ENCODE measurements at regions not wholly inside any gene's neighbourhood (a gene's known extent, or its start where the extent isn't known, plus 50 kb on each side); places are given as distances from the start of the nearest gene placed in this dataset.

DNA sequence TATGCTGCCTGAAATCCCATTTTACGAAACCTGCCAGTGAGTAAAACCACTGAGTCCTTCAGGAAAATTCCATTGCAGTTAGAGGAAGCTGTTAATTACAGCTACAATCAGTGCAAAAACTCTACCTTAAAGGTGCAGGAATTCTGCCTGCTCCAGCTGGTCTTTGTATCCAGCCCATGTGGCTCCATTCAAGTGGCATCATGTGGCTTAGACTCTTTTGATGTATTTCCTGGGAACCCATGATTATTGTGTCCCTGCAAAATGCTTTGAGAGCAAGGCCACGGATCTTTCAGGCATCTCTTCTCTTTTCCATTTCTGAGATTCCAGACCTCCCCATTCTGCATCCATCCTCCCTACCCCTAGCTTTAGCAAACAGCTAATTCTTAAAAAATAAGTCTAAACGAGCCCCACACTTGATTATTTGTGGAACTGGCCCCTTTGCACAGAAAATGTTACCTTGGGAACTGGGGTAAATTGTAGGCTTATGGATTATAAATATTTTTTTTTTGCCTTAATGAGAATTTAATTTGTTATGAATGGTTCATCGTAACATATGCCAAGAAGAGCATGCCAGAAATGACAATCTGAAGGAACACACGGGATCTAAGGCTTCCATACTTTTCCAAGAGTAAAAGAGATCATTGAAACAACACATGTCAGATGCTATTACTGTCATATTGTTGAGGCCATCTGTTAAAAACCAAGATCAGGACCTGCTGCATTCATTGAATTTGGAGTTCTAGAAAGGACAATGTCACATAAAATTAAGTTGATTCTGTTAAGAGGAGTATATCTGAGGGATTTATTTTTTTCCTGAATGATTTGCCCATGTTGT, 144.6 kb downstream of the TPH2 start:
- Histone ChIP-seq H3K36me3 (ENCODE audit: control insufficient read depth, insufficient read depth, low read length) (no peaks in the 10 kb centered on the region), H3K4me3 (ENCODE audit: low read depth, low read length) (no peak overlapping the region), H3K27me3 (ENCODE audit: control insufficient read depth, insufficient read depth, low read length) (no peaks in the 10 kb centered on the region)

DNA sequence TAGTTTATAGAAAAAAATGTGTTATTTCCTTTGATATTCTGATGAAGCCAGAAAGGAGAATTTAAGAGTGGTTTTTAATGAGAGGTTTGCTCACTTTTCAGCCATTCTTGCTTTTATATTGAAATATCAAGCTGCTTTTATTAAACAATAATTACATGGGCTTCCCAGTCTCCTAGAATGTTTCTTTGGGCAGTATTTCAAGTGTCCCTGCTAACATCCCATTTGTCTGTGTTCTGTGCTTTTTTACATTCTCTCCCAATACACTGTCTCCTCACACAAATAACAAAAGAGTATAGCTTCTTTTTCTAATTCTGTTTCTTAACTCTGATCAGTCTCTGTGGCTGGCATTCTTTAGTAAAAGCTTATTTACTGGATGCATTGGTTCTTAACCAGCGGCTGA, 145.4 kb downstream of the TPH2 start:
- no peak overlapping the region for H3K4me3 ChIP-seq (ENCODE audit: low read depth, low read length)
- no peaks in the 10 kb centered on the region for H3K4me1 ChIP-seq (ENCODE audit: control insufficient read depth, insufficient read depth, low read length)
- no peak overlapping the region for H3K9ac ChIP-seq (ENCODE audit: low read depth, low read length)
- H3K27me3 ChIP-seq (ENCODE audit: control insufficient read depth, insufficient read depth, low read length), result no peaks in the 10 kb centered on the region
- H3K36me3 ChIP-seq (ENCODE audit: control insufficient read depth, insufficient read depth, low read length), result no peaks in the 10 kb centered on the region
- H3K9me3 ChIP-seq (ENCODE audit: control insufficient read depth, insufficient read depth, low read length), result no peaks in the 10 kb centered on the region

More for the DNA sequence above, 144.6 kb downstream of the TPH2 start:
- Histone ChIP-seq H3K9ac (ENCODE audit: low read depth, low read length) (no peak overlapping the region), H3K4me1 (ENCODE audit: control insufficient read depth, insufficient read depth, low read length) (no peaks in the 10 kb centered on the region), H3K9me3 (ENCODE audit: control insufficient read depth, insufficient read depth, low read length) (no peaks in the 10 kb centered on the region)

DNA sequence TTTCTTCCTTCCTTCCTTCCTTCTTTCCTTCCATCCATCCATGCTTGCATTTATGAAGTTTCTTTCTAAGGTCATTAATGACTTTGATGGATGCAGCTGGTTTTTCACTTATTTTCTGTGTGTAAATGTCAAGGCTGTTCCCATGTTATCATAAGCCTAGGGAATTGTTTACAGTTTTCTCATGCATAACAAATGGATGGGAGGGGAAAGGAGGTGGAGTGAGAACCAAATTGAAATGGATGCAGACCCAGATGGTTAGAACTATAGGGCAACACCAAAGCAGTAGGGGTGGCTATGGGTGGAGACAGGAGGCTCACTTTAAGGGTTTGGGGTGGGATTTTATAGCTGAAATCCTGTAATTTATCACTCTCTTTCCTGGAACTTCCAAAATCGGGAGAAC, 146.2 kb downstream of the TPH2 start:
- Histone ChIP-seq H3K9ac (ENCODE audit: low read depth, low read length) (no peak overlapping the region), H3K4me1 (ENCODE audit: control insufficient read depth, insufficient read depth, low read length) (no peaks in the 10 kb centered on the region), H3K36me3 (ENCODE audit: control insufficient read depth, insufficient read depth, low read length) (no peaks in the 10 kb centered on the region), H3K4me3 (ENCODE audit: low read depth, low read length) (no peak overlapping the region), H3K27me3 (ENCODE audit: control insufficient read depth, insufficient read depth, low read length) (no peaks in the 10 kb centered on the region), H3K9me3 (ENCODE audit: control insufficient read depth, insufficient read depth, low read length) (no peaks in the 10 kb centered on the region)

DNA sequence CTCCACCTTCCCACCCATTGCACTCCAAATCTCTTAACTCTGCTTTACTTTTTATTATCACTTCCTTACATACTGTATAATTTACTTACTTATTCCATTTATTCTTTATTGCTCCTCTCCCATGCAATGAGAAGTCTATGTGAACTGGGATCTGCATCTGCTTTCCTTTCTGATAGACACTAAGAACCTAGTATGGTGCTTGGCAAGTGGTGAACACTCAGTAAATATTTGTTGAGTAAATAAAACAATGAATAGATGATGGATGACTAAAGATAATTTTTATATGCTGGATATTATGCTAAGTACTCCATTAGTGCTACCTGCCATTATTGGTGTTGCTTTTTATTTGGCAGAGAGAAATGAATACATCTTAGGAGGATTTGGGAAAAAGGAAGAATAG, 151.0 kb downstream of the TPH2 start:
- no peaks in the 10 kb centered on the region for H3K27me3 ChIP-seq (ENCODE audit: control insufficient read depth, insufficient read depth, low read length)
- no peak overlapping the region for H3K9ac ChIP-seq (ENCODE audit: low read depth, low read length)
- H3K4me1 ChIP-seq (ENCODE audit: control insufficient read depth, insufficient read depth, low read length), result no peaks in the 10 kb centered on the region
- no peaks in the 10 kb centered on the region for H3K36me3 ChIP-seq (ENCODE audit: control insufficient read depth, insufficient read depth, low read length)
- H3K9me3 ChIP-seq (ENCODE audit: control insufficient read depth, insufficient read depth, low read length), result no peaks in the 10 kb centered on the region
- no peak overlapping the region for H3K4me3 ChIP-seq (ENCODE audit: low read depth, low read length)

DNA sequence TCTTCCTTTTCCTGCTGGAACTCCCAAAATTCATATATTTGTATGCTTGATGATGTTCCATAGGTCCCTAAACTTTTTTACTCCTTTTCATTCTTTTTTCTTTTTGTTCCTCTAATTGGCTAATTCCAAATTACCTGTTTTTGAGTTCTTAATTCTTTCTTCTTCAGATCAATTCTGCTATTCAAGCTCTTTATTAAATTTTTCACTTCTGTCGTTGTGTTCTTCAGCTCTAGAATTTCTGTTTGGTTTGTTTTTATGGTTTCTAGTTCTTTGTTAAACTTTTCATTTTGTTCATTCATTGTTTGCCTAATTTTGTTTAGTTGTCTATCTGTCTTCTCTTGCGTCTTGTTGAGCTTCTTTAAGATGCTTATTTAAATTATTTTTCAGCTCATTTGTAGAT, 154.8 kb downstream of the TPH2 start:
- Histone ChIP-seq H3K27me3 (ENCODE audit: control insufficient read depth, insufficient read depth, low read length) (no peaks in the 10 kb centered on the region), H3K4me1 (ENCODE audit: control insufficient read depth, insufficient read depth, low read length) (no peaks in the 10 kb centered on the region), H3K9me3 (ENCODE audit: control insufficient read depth, insufficient read depth, low read length) (no peaks in the 10 kb centered on the region), H3K4me3 (ENCODE audit: low read depth, low read length) (no peak overlapping the region), H3K36me3 (ENCODE audit: control insufficient read depth, insufficient read depth, low read length) (no peaks in the 10 kb centered on the region), H3K9ac (ENCODE audit: low read depth, low read length) (no peak overlapping the region)

DNA sequence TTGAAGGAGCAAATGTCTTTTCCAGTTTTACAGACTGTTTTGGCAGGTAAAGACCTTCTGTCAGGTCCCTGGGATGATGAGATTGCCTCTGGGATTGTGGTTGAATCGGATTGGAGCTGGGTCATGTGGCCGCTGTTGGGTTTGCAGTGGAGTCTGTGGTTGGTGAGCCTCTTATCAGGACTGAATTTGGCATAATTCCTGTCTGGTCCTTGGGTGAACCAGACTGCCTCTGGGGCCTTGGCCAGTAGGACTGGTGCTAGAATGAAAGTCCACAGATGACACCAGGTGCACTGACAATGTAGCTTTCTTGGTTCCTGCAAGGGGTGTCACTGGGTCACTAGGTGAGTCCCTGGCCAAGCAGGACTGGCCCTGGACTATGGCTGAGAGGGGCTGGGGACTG, 155.3 kb downstream of the TPH2 start:
- Histone ChIP-seq H3K27me3 (ENCODE audit: control insufficient read depth, insufficient read depth, low read length) (no peaks in the 10 kb centered on the region), H3K4me3 (ENCODE audit: low read depth, low read length) (no peak overlapping the region), H3K9me3 (ENCODE audit: control insufficient read depth, insufficient read depth, low read length) (no peaks in the 10 kb centered on the region), H3K9ac (ENCODE audit: low read depth, low read length) (no peak overlapping the region), H3K36me3 (ENCODE audit: control insufficient read depth, insufficient read depth, low read length) (no peaks in the 10 kb centered on the region), H3K4me1 (ENCODE audit: control insufficient read depth, insufficient read depth, low read length) (no peaks in the 10 kb centered on the region)

DNA sequence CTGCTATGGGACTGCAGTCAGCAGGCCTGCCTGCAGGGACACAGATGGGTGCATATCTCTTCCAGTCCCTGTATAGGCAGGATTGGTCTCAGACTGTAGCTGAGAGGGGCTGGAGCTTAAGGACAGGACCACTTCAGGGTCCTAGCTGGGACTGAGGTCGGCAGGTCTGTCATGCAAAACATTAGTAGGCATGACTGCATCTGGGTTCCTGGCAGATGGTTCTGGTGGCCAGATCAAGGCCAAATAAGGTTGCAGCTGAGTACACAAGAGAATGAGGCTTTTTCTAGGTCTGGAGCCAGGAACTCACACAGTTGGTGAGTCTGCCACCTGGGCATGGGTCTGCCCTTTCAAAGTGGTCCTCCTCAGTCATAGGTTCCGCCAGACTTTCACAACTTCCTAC, 155.8 kb downstream of the TPH2 start:
- no peaks in the 10 kb centered on the region for H3K36me3 ChIP-seq (ENCODE audit: control insufficient read depth, insufficient read depth, low read length)
- no peak overlapping the region for H3K9ac ChIP-seq (ENCODE audit: low read depth, low read length)
- no peaks in the 10 kb centered on the region for H3K9me3 ChIP-seq (ENCODE audit: control insufficient read depth, insufficient read depth, low read length)
- no peaks in the 10 kb centered on the region for H3K27me3 ChIP-seq (ENCODE audit: control insufficient read depth, insufficient read depth, low read length)
- H3K4me3 ChIP-seq (ENCODE audit: low read depth, low read length), result no peak overlapping the region
- no peaks in the 10 kb centered on the region for H3K4me1 ChIP-seq (ENCODE audit: control insufficient read depth, insufficient read depth, low read length)

DNA sequence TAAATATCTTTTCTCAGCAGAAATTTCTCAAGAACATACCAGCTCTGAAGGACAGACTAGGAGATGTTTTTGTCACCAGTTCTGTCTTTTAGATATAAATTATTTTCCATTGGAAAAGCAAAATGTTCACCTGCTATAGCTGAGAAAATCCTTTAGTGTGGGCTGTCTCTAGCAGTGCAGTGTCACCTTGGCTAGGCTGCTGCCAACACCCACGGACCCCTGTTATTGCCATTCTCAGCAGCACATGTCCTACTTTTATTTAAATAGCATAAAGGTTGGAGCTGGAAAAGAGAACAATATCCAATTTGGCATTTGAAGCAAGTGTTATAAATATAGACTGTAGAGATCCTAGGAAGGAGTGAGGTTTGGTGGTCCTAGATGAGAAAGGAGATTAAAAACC, 156.4 kb downstream of the TPH2 start:
- H3K4me1 ChIP-seq (ENCODE audit: control insufficient read depth, insufficient read depth, low read length), result no peaks in the 10 kb centered on the region
- H3K4me3 ChIP-seq (ENCODE audit: low read depth, low read length), result no peak overlapping the region
- H3K27me3 ChIP-seq (ENCODE audit: control insufficient read depth, insufficient read depth, low read length), result no peaks in the 10 kb centered on the region
- no peaks in the 10 kb centered on the region for H3K9me3 ChIP-seq (ENCODE audit: control insufficient read depth, insufficient read depth, low read length)
- H3K9ac ChIP-seq (ENCODE audit: low read depth, low read length), result no peak overlapping the region
- H3K36me3 ChIP-seq (ENCODE audit: control insufficient read depth, insufficient read depth, low read length), result no peaks in the 10 kb centered on the region

DNA sequence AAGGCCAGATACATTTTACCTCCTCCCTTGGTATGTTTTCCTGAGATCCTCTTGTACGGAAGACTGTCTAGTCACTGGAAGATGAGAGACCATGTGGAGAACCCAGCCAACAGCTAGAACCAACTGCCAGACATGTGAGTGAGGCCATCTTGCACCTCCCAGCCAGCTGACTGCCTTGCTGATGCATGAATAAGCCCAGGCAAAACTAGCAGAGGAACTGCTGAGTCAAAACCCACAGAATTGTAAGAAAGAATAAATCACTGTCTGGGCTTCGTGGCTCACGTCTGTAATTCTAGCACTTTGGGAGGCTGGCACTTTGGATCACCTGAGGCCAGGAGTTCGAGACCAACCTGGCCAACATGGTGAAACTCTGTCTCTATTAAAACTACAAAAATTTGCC, 160.0 kb downstream of the TPH2 start:
- Histone ChIP-seq H3K9ac (ENCODE audit: low read depth, low read length) (no peak overlapping the region), H3K9me3 (ENCODE audit: control insufficient read depth, insufficient read depth, low read length) (no peaks in the 10 kb centered on the region), H3K4me3 (ENCODE audit: low read depth, low read length) (no peak overlapping the region), H3K36me3 (ENCODE audit: control insufficient read depth, insufficient read depth, low read length) (no peaks in the 10 kb centered on the region), H3K27me3 (ENCODE audit: control insufficient read depth, insufficient read depth, low read length) (no peaks in the 10 kb centered on the region), H3K4me1 (ENCODE audit: control insufficient read depth, insufficient read depth, low read length) (no peaks in the 10 kb centered on the region)

DNA sequence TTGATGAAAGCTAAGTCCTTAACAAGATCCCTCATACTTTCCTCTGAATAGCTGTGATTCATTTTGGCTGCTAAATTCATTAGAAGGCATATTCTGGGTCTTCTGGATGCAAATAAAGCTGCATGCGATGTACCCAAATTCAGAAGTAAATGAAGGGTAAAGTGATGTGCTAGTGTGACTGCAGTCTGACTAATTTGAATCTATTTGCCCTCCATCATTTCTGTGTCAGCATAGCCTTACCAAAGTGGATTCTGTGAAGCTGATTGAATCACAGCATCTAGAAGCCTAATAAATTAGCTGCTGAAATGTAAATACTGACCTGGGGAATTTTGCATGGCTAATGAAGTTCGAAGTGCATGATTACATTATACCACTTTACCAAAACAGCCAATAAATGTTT, 162.2 kb downstream of the TPH2 start:
- H3K9ac ChIP-seq (ENCODE audit: low read depth, low read length), result no peak overlapping the region
- no peak overlapping the region for H3K4me3 ChIP-seq (ENCODE audit: low read depth, low read length)
- H3K36me3 ChIP-seq (ENCODE audit: control insufficient read depth, insufficient read depth, low read length), result no peaks in the 10 kb centered on the region
- no peaks in the 10 kb centered on the region for H3K4me1 ChIP-seq (ENCODE audit: control insufficient read depth, insufficient read depth, low read length)
- H3K27me3 ChIP-seq (ENCODE audit: control insufficient read depth, insufficient read depth, low read length), result no peaks in the 10 kb centered on the region
- H3K9me3 ChIP-seq (ENCODE audit: control insufficient read depth, insufficient read depth, low read length), result no peaks in the 10 kb centered on the region

DNA sequence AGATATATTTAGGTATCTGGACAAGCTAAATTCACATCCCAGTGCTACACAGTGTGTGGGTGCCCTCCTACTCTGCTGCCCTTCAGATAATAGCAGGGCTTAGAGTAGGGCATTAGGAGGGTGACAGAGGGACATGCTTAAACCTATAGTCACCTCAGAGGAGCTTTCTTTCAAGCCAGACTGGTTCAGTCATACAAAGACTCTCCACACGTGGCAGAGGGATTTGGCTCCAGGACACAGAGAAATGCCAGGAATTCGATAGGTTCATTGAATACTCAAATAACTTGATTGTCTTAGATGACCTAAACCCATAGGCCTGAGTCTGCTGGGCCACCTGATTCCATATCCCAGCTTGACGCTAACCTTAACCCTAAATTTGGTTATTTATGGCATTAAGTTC, 163.5 kb downstream of the TPH2 start:
- H3K9ac ChIP-seq (ENCODE audit: low read depth, low read length), result no peak overlapping the region
- no peak overlapping the region for H3K4me3 ChIP-seq (ENCODE audit: low read depth, low read length)
- no peaks in the 10 kb centered on the region for H3K4me1 ChIP-seq (ENCODE audit: control insufficient read depth, insufficient read depth, low read length)
- no peaks in the 10 kb centered on the region for H3K36me3 ChIP-seq (ENCODE audit: control insufficient read depth, insufficient read depth, low read length)
- H3K27me3 ChIP-seq (ENCODE audit: control insufficient read depth, insufficient read depth, low read length), result no peaks in the 10 kb centered on the region
- H3K9me3 ChIP-seq (ENCODE audit: control insufficient read depth, insufficient read depth, low read length), result no peaks in the 10 kb centered on the region

DNA sequence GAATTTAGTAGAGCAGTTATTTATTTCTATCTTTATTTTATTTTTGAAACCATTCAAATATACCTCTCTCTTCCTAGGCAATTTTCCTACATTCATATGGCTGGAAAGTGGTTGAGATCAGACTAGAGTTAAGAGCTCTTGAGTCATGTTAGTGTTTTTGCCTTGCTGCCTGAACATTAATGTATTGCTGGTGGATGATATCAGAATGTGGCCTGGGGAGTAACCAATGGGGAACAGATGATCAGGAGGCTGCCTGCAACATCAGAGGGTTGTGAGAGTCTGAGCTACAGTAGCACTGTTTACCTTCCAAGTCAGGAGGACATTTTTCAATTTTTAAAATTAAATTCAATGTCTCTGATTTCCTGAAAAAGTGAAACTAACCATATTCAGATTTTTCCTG, 166.3 kb upstream of the TRHDE start:
- H3K9ac ChIP-seq (ENCODE audit: low read depth, low read length), result no peak overlapping the region
- no peaks in the 10 kb centered on the region for H3K9me3 ChIP-seq (ENCODE audit: control insufficient read depth, insufficient read depth, low read length)
- peaks cover 3% of the 10 kb centered on the region for H3K4me1 ChIP-seq (ENCODE audit: control insufficient read depth, insufficient read depth, low read length)
- H3K36me3 ChIP-seq (ENCODE audit: control insufficient read depth, insufficient read depth, low read length), result no peaks in the 10 kb centered on the region
- H3K27me3 ChIP-seq (ENCODE audit: control insufficient read depth, insufficient read depth, low read length), result no peaks in the 10 kb centered on the region
- no peak overlapping the region for H3K4me3 ChIP-seq (ENCODE audit: low read depth, low read length)

All from iPS-15b (cell line).